NCI-H2107 (cell line): ENCODE measurements at regions not wholly inside any gene's neighbourhood (a gene's known extent, or its start where the extent isn't known, plus 50 kb on each side); places are given as distances from the start of the nearest gene placed in this dataset.
"Not testable (repeated sequence)": the region's sequence is repeated elsewhere in the genome, so short reads cannot be mapped to it uniquely, and the experiment has no call there.

Source experiments
- DNase-seq: peaks from one replicate; lab custom pipeline; 2025; lab: John Stamatoyannopoulos, UW

GRCh38 chr12:28060871-28061270 is 88.3 kb upstream of the PTHLH start:
- DNase-seq, result no peak

- no peak for DNase-seq
These were observed 90.9 kb upstream of the PTHLH start for GRCh38 chr12:28063355-28063880.

- DNase-seq, result no peak
These were observed 92.8 kb upstream of the PTHLH start for GRCh38 chr12:28065374-28065773.

- no peak for DNase-seq
These were observed 93.5 kb upstream of the PTHLH start for GRCh38 chr12:28065889-28066630.

- no peak for DNase-seq
These were observed 94.3 kb upstream of the PTHLH start for GRCh38 chr12:28066879-28067278.

- DNase-seq, result no peak
These were observed 95.9 kb upstream of the PTHLH start for GRCh38 chr12:28068467-28068866.

- no peak for DNase-seq
These were observed 107.0 kb upstream of the PTHLH start for GRCh38 chr12:28079539-28079938.

GRCh38 chr12:28082096-28082495 is 108.2 kb upstream of the CCDC91 start:
- no peak for DNase-seq

- DNase-seq, result no peak
These were observed 106.2 kb upstream of the CCDC91 start for GRCh38 chr12:28083840-28084678.

- no peak for DNase-seq
These were observed 103.6 kb upstream of the CCDC91 start for GRCh38 chr12:28086521-28087155.

- DNase-seq, result no peak
These were observed 101.5 kb upstream of the CCDC91 start for GRCh38 chr12:28088566-28089272.

- no peak for DNase-seq
These were observed 100.9 kb upstream of the CCDC91 start for GRCh38 chr12:28089338-28089737.

- no peak for DNase-seq
These were observed 99.4 kb upstream of the CCDC91 start for GRCh38 chr12:28090835-28091234.

- DNase-seq, result no peak
These were observed 97.9 kb upstream of the CCDC91 start for GRCh38 chr12:28092396-28092795.

GRCh38 chr12:28096649-28097048 is 93.6 kb upstream of the CCDC91 start:
- no peak for DNase-seq

- no peak for DNase-seq
These were observed 93.0 kb upstream of the CCDC91 start for GRCh38 chr12:28097221-28097620.

GRCh38 chr12:28099245-28099644 is 91.0 kb upstream of the CCDC91 start:
- DNase-seq, result not testable (repeated sequence)

- no peak for DNase-seq
These were observed 90.4 kb upstream of the CCDC91 start for GRCh38 chr12:28099871-28100270.

GRCh38 chr12:28100717-28101116 is 89.5 kb upstream of the CCDC91 start:
- no peak for DNase-seq

- no peak for DNase-seq
These were observed 85.9 kb upstream of the CCDC91 start for GRCh38 chr12:28104316-28104715.

- DNase-seq, result no peak
These were observed 85.1 kb upstream of the CCDC91 start for GRCh38 chr12:28104903-28105864.
